CD4-positive, CD25-positive, alpha-beta regulatory T cell (primary cell): ENCODE measurements at regions not wholly inside any gene's neighbourhood (a gene's known extent, or its start where the extent isn't known, plus 50 kb on each side); places are given as distances from the start of the nearest gene placed in this dataset.

ENCODE experiments used
- ATAC-seq, 2 donors: fragments of 150-1000 bp; cut with Tn5 transposase; one replicate each; pipeline ENCODE4 v1.10.0; 2021; ENCODE audit warnings: low read depth in 2 of 2, moderate number of reproducible peaks in 2 of 2, moderate library complexity in 1 of 2
- DNase-seq, 3 donors: peaks; one replicate each; pipeline versions ENCODE4 v3.0.0 to v3.0.0-alpha.2; 2012 to 2022; ENCODE audit warnings: mixed read lengths in 1 of 3
- H3K27ac ChIP-seq: one replicate; pipeline ENCODE4 v1.7.0; 2013; ENCODE audit warnings: mild to moderate bottlenecking, low read length; ENCODE audit not compliant: insufficient read depth, poor library complexity, severe bottlenecking
- H3K27me3 ChIP-seq: one replicate; pipeline ENCODE4 v1.7.0; 2013; ENCODE audit warnings: low read length; ENCODE audit not compliant: control insufficient read depth, insufficient read depth
- H3K36me3 ChIP-seq: one replicate; pipeline ENCODE4 v1.7.0; 2013; ENCODE audit warnings: mild to moderate bottlenecking, low read length, moderate library complexity; ENCODE audit not compliant: control insufficient read depth, insufficient read depth
- H3K4me1 ChIP-seq: 2 replicates; pipeline ENCODE4 v1.7.0; 2013; ENCODE audit warnings: mild to moderate bottlenecking, low read length; ENCODE audit not compliant: insufficient read depth, control insufficient read depth, poor library complexity, severe bottlenecking
- H3K4me3 ChIP-seq: one replicate; pipeline ENCODE4 v1.7.0; 2013; ENCODE audit warnings: low read depth, mild to moderate bottlenecking, low read length, moderate library complexity
- H3K9me3 ChIP-seq, 2 experiments: 1 replicate in 1 of 2; 2 replicates in 1 of 2; pipeline ENCODE4 v1.7.0; 2013; ENCODE audit warnings: low read length in 2 of 2, mild to moderate bottlenecking in 1 of 2, moderate library complexity in 1 of 2; ENCODE audit not compliant: control insufficient read depth in 2 of 2
- H3K27ac Mint-ChIP-seq, 3 donors: one replicate each; pipeline ENCODE4 v1.8.0; 2020 to 2022; ENCODE audit warnings: mild to moderate bottlenecking in 3 of 3, mixed read lengths in 3 of 3, moderate library complexity in 2 of 3
- H3K27me3 Mint-ChIP-seq: one replicate; pipeline ENCODE4 v1.8.0; 2022; ENCODE audit warnings: mild to moderate bottlenecking, mixed read lengths
- H3K36me3 Mint-ChIP-seq: one replicate; pipeline ENCODE4 v1.8.0; 2020; ENCODE audit warnings: mixed read lengths
- H3K4me1 Mint-ChIP-seq, 4 donors: one replicate each; pipeline ENCODE4 v1.8.0; 2020 to 2022; ENCODE audit warnings: mixed read lengths in 4 of 4, mild to moderate bottlenecking in 1 of 4
- H3K4me3 Mint-ChIP-seq, 4 donors: one replicate each; pipeline ENCODE4 v1.8.0; 2020 to 2022; ENCODE audit warnings: mild to moderate bottlenecking in 4 of 4, mixed read lengths in 4 of 4, moderate library complexity in 3 of 4
- H3K9me3 Mint-ChIP-seq, 7 donors: one replicate each; pipeline ENCODE4 v1.8.0; 2020 to 2022; ENCODE audit warnings: mixed read lengths in 7 of 7, mild to moderate bottlenecking in 3 of 7, moderate library complexity in 2 of 7

GRCh38 chr7:20019757-20020432, 197.3 kb downstream of the MACC1 start:
- no peaks in the 10 kb centered on the region for H3K9me3 ChIP-seq
- H3K36me3 ChIP-seq = no peaks in the 10 kb centered on the region
- no peak for DNase-seq
- no peaks in the 10 kb centered on the region for H3K4me1 Mint-ChIP-seq
- H3K27ac Mint-ChIP-seq = no peak overlapping the region
- H3K27ac ChIP-seq = no peak overlapping the region
- no peak overlapping the region for H3K4me3 ChIP-seq
- H3K9me3 Mint-ChIP-seq = peaks cover 0 to 10% (median 2%) of the 10 kb centered on the region in 7 donors
- H3K27me3 Mint-ChIP-seq = no peaks in the 10 kb centered on the region
- no peaks in the 10 kb centered on the region for H3K36me3 Mint-ChIP-seq
- H3K4me3 Mint-ChIP-seq = no peak overlapping the region
- no peak for ATAC-seq
- no peaks in the 10 kb centered on the region for H3K27me3 ChIP-seq
- no peaks in the 10 kb centered on the region for H3K4me1 ChIP-seq

- H3K9me3 ChIP-seq = no peaks in the 10 kb centered on the region
- no peaks in the 10 kb centered on the region for H3K36me3 ChIP-seq
- H3K4me1 Mint-ChIP-seq = no peaks in the 10 kb centered on the region
- H3K4me1 ChIP-seq = no peaks in the 10 kb centered on the region
- no peaks in the 10 kb centered on the region for H3K27me3 ChIP-seq
- H3K36me3 Mint-ChIP-seq = no peaks in the 10 kb centered on the region
- ATAC-seq = no peak
- no peak overlapping the region for H3K27ac ChIP-seq
- H3K27ac Mint-ChIP-seq = no peak overlapping the region
- H3K4me3 ChIP-seq = no peak overlapping the region
- no peaks in the 10 kb centered on the region for H3K27me3 Mint-ChIP-seq
- no peak overlapping the region for H3K4me3 Mint-ChIP-seq
- peaks cover 0 to 11% (median 5%) of the 10 kb centered on the region in 7 donors for H3K9me3 Mint-ChIP-seq
- no peak for DNase-seq
Observed at GRCh38 chr7:20016669-20017068, 200.5 kb downstream of the MACC1 start.

- DNase-seq = no peak
- Histone ChIP-seq H3K4me3 (no peak overlapping the region), H3K27me3 (no peaks in the 10 kb centered on the region), H3K36me3 (no peaks in the 10 kb centered on the region), H3K4me1 (no peaks in the 10 kb centered on the region), H3K27ac (no peak overlapping the region), H3K9me3 (no peaks in the 10 kb centered on the region)
- Mint-ChIP-seq H3K4me1 (no peaks in the 10 kb centered on the region), H3K9me3 (peaks cover 0 to 10% (median 3%) of the 10 kb centered on the region in 7 donors), H3K27ac (no peak overlapping the region), H3K4me3 (no peak overlapping the region), H3K27me3 (no peaks in the 10 kb centered on the region), H3K36me3 (no peaks in the 10 kb centered on the region)
- no peak for ATAC-seq
Observed at GRCh38 chr7:20013536-20013935, 203.6 kb downstream of the MACC1 start.

- H3K36me3 ChIP-seq = no peaks in the 10 kb centered on the region
- H3K27me3 ChIP-seq = no peaks in the 10 kb centered on the region
- Mint-ChIP-seq H3K4me3 (no peak overlapping the region), H3K36me3 (no peaks in the 10 kb centered on the region), H3K4me1 (no peaks in the 10 kb centered on the region), H3K27ac (no peak overlapping the region), H3K27me3 (no peaks in the 10 kb centered on the region), H3K9me3 (peaks cover 0 to 10% (median 3%) of the 10 kb centered on the region in 7 donors)
- no peak overlapping the region for H3K27ac ChIP-seq
- no peak overlapping the region for H3K4me3 ChIP-seq
- ATAC-seq (no peak), DNase-seq (no peak)
- no peaks in the 10 kb centered on the region for H3K4me1 ChIP-seq
- H3K9me3 ChIP-seq = no peaks in the 10 kb centered on the region
Observed at GRCh38 chr7:20012100-20012499, 205.1 kb downstream of the MACC1 start.

- Mint-ChIP-seq H3K27ac (no peak overlapping the region), H3K9me3 (peaks cover 0 to 10% (median 3%) of the 10 kb centered on the region in 7 donors), H3K27me3 (no peaks in the 10 kb centered on the region), H3K36me3 (no peaks in the 10 kb centered on the region), H3K4me1 (no peaks in the 10 kb centered on the region), H3K4me3 (no peak overlapping the region)
- no peak for ATAC-seq
- Histone ChIP-seq H3K4me3 (no peak overlapping the region), H3K4me1 (no peaks in the 10 kb centered on the region), H3K36me3 (no peaks in the 10 kb centered on the region), H3K9me3 (no peaks in the 10 kb centered on the region), H3K27ac (no peak overlapping the region), H3K27me3 (no peaks in the 10 kb centered on the region)
- no peak for DNase-seq
Observed at GRCh38 chr7:20010877-20011276, 206.3 kb downstream of the MACC1 start.

- Mint-ChIP-seq H3K27ac (no peak overlapping the region), H3K4me1 (no peaks in the 10 kb centered on the region), H3K27me3 (no peaks in the 10 kb centered on the region), H3K4me3 (no peak overlapping the region), H3K36me3 (no peaks in the 10 kb centered on the region), H3K9me3 (peaks cover 0 to 7% (median 0%) of the 10 kb centered on the region in 7 donors)
- Histone ChIP-seq H3K9me3 (no peaks in the 10 kb centered on the region), H3K4me1 (no peaks in the 10 kb centered on the region), H3K27ac (no peak overlapping the region), H3K27me3 (no peaks in the 10 kb centered on the region), H3K36me3 (no peaks in the 10 kb centered on the region), H3K4me3 (no peak overlapping the region)
- DNase-seq (no peak), ATAC-seq (no peak)
Observed at GRCh38 chr7:20007510-20007909, 209.7 kb downstream of the MACC1 start.

GRCh38 chr7:20005081-20005480, 212.1 kb downstream of the MACC1 start:
- no peak overlapping the region for H3K4me3 Mint-ChIP-seq
- no peaks in the 10 kb centered on the region for H3K36me3 Mint-ChIP-seq
- no peak overlapping the region for H3K4me3 ChIP-seq
- no peak for ATAC-seq
- no peak overlapping the region for H3K27ac ChIP-seq
- H3K9me3 Mint-ChIP-seq = peaks cover 0 to 8% (median 0%) of the 10 kb centered on the region in 7 donors
- no peaks in the 10 kb centered on the region for H3K27me3 ChIP-seq
- no peaks in the 10 kb centered on the region for H3K27me3 Mint-ChIP-seq
- no peaks in the 10 kb centered on the region for H3K36me3 ChIP-seq
- no peaks in the 10 kb centered on the region for H3K4me1 Mint-ChIP-seq
- no peaks in the 10 kb centered on the region for H3K4me1 ChIP-seq
- H3K9me3 ChIP-seq = no peaks in the 10 kb centered on the region
- no peak for DNase-seq
- H3K27ac Mint-ChIP-seq = no peak overlapping the region

GRCh38 chr7:19999681-20000080, 217.5 kb downstream of the MACC1 start:
- Histone ChIP-seq H3K27me3 (no peaks in the 10 kb centered on the region), H3K36me3 (no peaks in the 10 kb centered on the region), H3K27ac (no peak overlapping the region), H3K9me3 (no peaks in the 10 kb centered on the region), H3K4me1 (no peaks in the 10 kb centered on the region), H3K4me3 (no peak overlapping the region)
- ATAC-seq (no peak), DNase-seq (no peak)
- no peak overlapping the region for H3K27ac Mint-ChIP-seq
- H3K4me3 Mint-ChIP-seq = no peak overlapping the region
- H3K27me3 Mint-ChIP-seq = no peaks in the 10 kb centered on the region
- no peaks in the 10 kb centered on the region for H3K4me1 Mint-ChIP-seq
- peaks cover 0 to 5% (median 3%) of the 10 kb centered on the region in 7 donors for H3K9me3 Mint-ChIP-seq
- H3K36me3 Mint-ChIP-seq = no peaks in the 10 kb centered on the region
